ENCODE measurements at regions not wholly inside any gene's neighbourhood (a gene's known extent, or its start where the extent isn't known, plus 50 kb on each side); places are given as distances from the start of the nearest gene placed in this dataset.

- no peak overlapping the region for H3K27ac ChIP-seq
- no peak for DNase-seq (ENCODE audit: low read depth, low spot score)
Measured at GRCh38 chr14:58778202-58778601, 140.4 kb downstream of the DACT1 start.

- no peak for DNase-seq (ENCODE audit: low read depth, low spot score)
- no peak overlapping the region for H3K27ac ChIP-seq
Measured at GRCh38 chr14:58779376-58779775, 141.6 kb downstream of the DACT1 start.

GRCh38 chr14:58780185-58780584 is 142.4 kb downstream of the DACT1 start:
- H3K27ac ChIP-seq: no peak overlapping the region
- DNase-seq (ENCODE audit: low read depth, low spot score): no peak

GRCh38 chr14:58780605-58781004 is 142.8 kb downstream of the DACT1 start:
- no peak for DNase-seq (ENCODE audit: low read depth, low spot score)
- no peak overlapping the region for H3K27ac ChIP-seq

- no peak overlapping the region for H3K27ac ChIP-seq
- DNase-seq (ENCODE audit: low read depth, low spot score): no peak
Measured at GRCh38 chr14:58782011-58782410, 144.2 kb downstream of the DACT1 start.

GRCh38 chr14:58783792-58784511 is 146.2 kb downstream of the DACT1 start:
- DNase-seq (ENCODE audit: low read depth, low spot score): no peak

GRCh38 chr14:58784931-58785330 is 147.2 kb downstream of the DACT1 start:
- no peak for DNase-seq (ENCODE audit: low read depth, low spot score)
- H3K27ac ChIP-seq: no peak overlapping the region

More at GRCh38 chr14:58783792-58784511, 146.2 kb downstream of the DACT1 start:
- H3K27ac ChIP-seq: no peak overlapping the region

- DNase-seq (ENCODE audit: low read depth, low spot score): no peak
- no peak overlapping the region for H3K27ac ChIP-seq
Measured at GRCh38 chr14:58785701-58786100, 147.9 kb downstream of the DACT1 start.

GRCh38 chr14:58787592-58787991 is 149.8 kb downstream of the DACT1 start:
- H3K27ac ChIP-seq: no peak overlapping the region
- DNase-seq (ENCODE audit: low read depth, low spot score): no peak

GRCh38 chr14:58788655-58789503 is 151.1 kb downstream of the DACT1 start:
- no peak for DNase-seq (ENCODE audit: low read depth, low spot score)
- no peak overlapping the region for H3K27ac ChIP-seq

- no peak for DNase-seq (ENCODE audit: low read depth, low spot score)
Measured at GRCh38 chr14:58789736-58790135, 152.0 kb downstream of the DACT1 start.

GRCh38 chr14:58792416-58792815 is 154.7 kb downstream of the DACT1 start:
- H3K27ac ChIP-seq: no peak overlapping the region
- no peak for DNase-seq (ENCODE audit: low read depth, low spot score)

More at GRCh38 chr14:58789736-58790135, 152.0 kb downstream of the DACT1 start:
- H3K27ac ChIP-seq: no peak overlapping the region

- no peak overlapping the region for H3K27ac ChIP-seq
- no peak for DNase-seq (ENCODE audit: low read depth, low spot score)
Measured at GRCh38 chr14:58793131-58793740, 155.5 kb downstream of the DACT1 start.

GRCh38 chr14:58794993-58795762 is 157.4 kb downstream of the DACT1 start:
- H3K27ac ChIP-seq: no peak overlapping the region
- no peak for DNase-seq (ENCODE audit: low read depth, low spot score)

- no peak for DNase-seq (ENCODE audit: low read depth, low spot score)
- H3K27ac ChIP-seq: no peak overlapping the region
Measured at GRCh38 chr14:58796242-58797009, 158.7 kb downstream of the DACT1 start.

GRCh38 chr14:58797010-58797429 is 159.3 kb downstream of the DACT1 start:
- H3K27ac ChIP-seq: no peak overlapping the region
- DNase-seq (ENCODE audit: low read depth, low spot score): no peak

GRCh38 chr14:58798173-58798572 is 160.4 kb downstream of the DACT1 start:
- no peak overlapping the region for H3K27ac ChIP-seq
- no peak for DNase-seq (ENCODE audit: low read depth, low spot score)

GRCh38 chr14:58801086-58801485 is 163.3 kb downstream of the DACT1 start:
- DNase-seq (ENCODE audit: low read depth, low spot score): no peak
- H3K27ac ChIP-seq: no peak overlapping the region

GRCh38 chr14:58805057-58805456 is 167.3 kb downstream of the DACT1 start:
- H3K27ac ChIP-seq: no peak overlapping the region
- DNase-seq (ENCODE audit: low read depth, low spot score): no peak
